Neural cell (in vitro differentiated cells): ENCODE measurements at regions not wholly inside any gene's neighbourhood (a gene's known extent, or its start where the extent isn't known, plus 50 kb on each side); places are given as distances from the start of the nearest gene placed in this dataset.

ENCODE experiments used
- H2AFZ ChIP-seq: fragments of 200-600, 300-800 bp; sonication (generic), shearing (Covaris generic); 2 replicates; pipeline ENCODE4 v1.6.0; 2014; ENCODE audit warnings: low read depth, mild to moderate bottlenecking, antibody characterized with exemption, low read length, moderate library complexity
- H3F3A ChIP-seq: fragments of 200-600 bp; shearing (Covaris generic); 2 replicates; pipeline ENCODE4 v1.6.1; 2016; ENCODE audit warnings: mild to moderate bottlenecking, moderate library complexity, mixed read lengths, antibody characterized with exemption, low read length; ENCODE audit not compliant: insufficient read depth, poor library complexity, severe bottlenecking
- H3K27ac ChIP-seq: fragments of 200-600, 300-800 bp; sonication (generic), shearing (Covaris generic); 2 replicates; pipeline ENCODE4 v1.5.1; 2014; ENCODE audit warnings: mild to moderate bottlenecking, low read length, moderate library complexity
- H3K27me3 ChIP-seq: fragments of 300-800, 200-600 bp; sonication (generic), shearing (Covaris generic); 2 replicates; pipeline ENCODE4 v1.6.0; 2014; ENCODE audit warnings: mild to moderate bottlenecking, low read depth, low read length, moderate library complexity; ENCODE audit not compliant: insufficient read depth
- H3K36me3 ChIP-seq: fragments of 300-800, 200-600 bp; sonication (generic), shearing (Covaris generic); 2 replicates; pipeline ENCODE4 v1.5.1; 2014; ENCODE audit warnings: mild to moderate bottlenecking, antibody characterized with exemption, low read length, moderate library complexity; ENCODE audit not compliant: insufficient read depth
- H3K4me2 ChIP-seq: fragments of 300-800, 200-600 bp; sonication (generic), shearing (Covaris generic); 2 replicates; pipeline ENCODE4 v1.6.0; 2014; ENCODE audit warnings: mild to moderate bottlenecking, low read length
- H3K4me3 ChIP-seq: fragments of 300-800, 200-600 bp; sonication (generic), shearing (Covaris generic); 2 replicates; pipeline ENCODE4 v1.5.1; 2014; ENCODE audit warnings: mild to moderate bottlenecking, low read length, moderate library complexity
- H3K79me2 ChIP-seq: fragments of 200-600 bp; shearing (Covaris generic); replicated peaks from 2 replicates; pipeline ENCODE4 v1.6.0; 2014; ENCODE audit warnings: mild to moderate bottlenecking, low read length, moderate library complexity; ENCODE audit not compliant: insufficient read depth
- H3K9ac ChIP-seq: fragments of 300-800, 200-600 bp; sonication (generic), shearing (Covaris generic); 2 replicates; pipeline ENCODE4 v1.6.1; 2016; ENCODE audit warnings: mild to moderate bottlenecking, low read length, mixed read lengths
- H3K9me2 ChIP-seq: fragments of 200-600 bp; shearing (Covaris generic); 2 replicates; pipeline ENCODE4 v1.6.1; 2016; ENCODE audit warnings: mild to moderate bottlenecking, low read length, mixed read lengths; ENCODE audit not compliant: insufficient read depth
- H3K9me3 ChIP-seq: fragments of 200-600, 300-800 bp; sonication (generic), shearing (Covaris generic); 2 replicates; pipeline ENCODE4 v1.6.1; 2016; ENCODE audit warnings: mild to moderate bottlenecking, mixed run types, low read length, moderate library complexity, mixed read lengths
- H4K20me1 ChIP-seq: fragments of 200-600 bp; shearing (Covaris generic); 2 replicates; pipeline ENCODE4 v1.6.1; 2016; ENCODE audit warnings: mild to moderate bottlenecking, mixed run types; ENCODE audit not compliant: insufficient read depth
- EP300 ChIP-seq: fragments of 450-650 bp; conservative IDR thresholded peaks from 2 replicates; pipeline ENCODE4 v1.6.1; 2014; ENCODE audit warnings: antibody characterized with exemption, mild to moderate bottlenecking, moderate library complexity; ENCODE audit not compliant: poor library complexity, severe bottlenecking
- EZH2 ChIP-seq: fragments of 200-600, 300-800 bp; shearing (Covaris generic), sonication (generic); IDR thresholded peaks from 2 replicates; pipeline ENCODE4 v1.6.1; 2014; ENCODE audit warnings: antibody characterized with exemption, low read length, borderline replicate concordance, mild to moderate bottlenecking; ENCODE audit not compliant: insufficient read depth, poor library complexity, severe bottlenecking
- MXI1 ChIP-seq: fragments of 450-650 bp; conservative IDR thresholded peaks from 2 replicates; pipeline ENCODE4 v1.6.1; 2014; ENCODE audit warnings: antibody characterized with exemption, mild to moderate bottlenecking; ENCODE audit not compliant: poor library complexity, severe bottlenecking
- POLR2AphosphoS5 ChIP-seq: IDR thresholded peaks from 2 replicates; pipeline ENCODE4 v1.6.1; 2012
- RAD21 ChIP-seq: fragments of 450-650 bp; conservative IDR thresholded peaks from 2 replicates; pipeline ENCODE4 v1.6.1; 2014; ENCODE audit warnings: antibody characterized with exemption, mild to moderate bottlenecking, moderate library complexity
- REST ChIP-seq: IDR thresholded peaks from 2 replicates; pipeline ENCODE4 v1.6.1; 2012; ENCODE audit warnings: borderline replicate concordance
- SMC3 ChIP-seq: fragments of 450-650 bp; conservative IDR thresholded peaks from 2 replicates; pipeline ENCODE4 v1.6.1; 2014; ENCODE audit warnings: antibody characterized with exemption, mild to moderate bottlenecking, moderate library complexity; ENCODE audit not compliant: poor library complexity
- TAF1 ChIP-seq: IDR thresholded peaks from 2 replicates; pipeline ENCODE4 v1.6.1; 2012; ENCODE audit warnings: low read depth
- TF ChIP-seq, protein P1 (sequence below): fragments of 450-650 bp; IDR thresholded peaks from 2 replicates; pipeline ENCODE4 v1.5.1; 2014; ENCODE audit warnings: antibody characterized with exemption, mild to moderate bottlenecking, moderate library complexity; ENCODE audit not compliant: poor library complexity, severe bottlenecking

DNA sequence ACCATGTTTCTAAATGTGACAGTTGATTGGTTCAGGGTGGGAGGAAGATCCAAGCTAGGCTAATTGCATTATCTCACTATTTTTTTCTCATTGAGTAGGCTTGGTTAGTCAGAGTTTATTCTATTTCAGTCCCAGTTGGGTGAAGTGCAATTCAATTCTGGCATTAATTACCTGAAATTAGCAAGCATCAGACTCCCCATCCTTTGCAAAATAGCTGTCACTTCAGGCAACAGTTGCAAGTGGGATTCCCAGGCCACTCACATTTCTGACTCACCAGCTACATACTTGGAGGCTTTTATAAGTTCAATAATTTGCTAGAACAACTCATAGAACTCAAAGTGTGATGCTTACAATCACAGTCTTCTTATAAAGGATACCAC, 155.8 kb upstream of the HAND2 start:
- H3K9ac ChIP-seq, result no peak overlapping the region
- H3K9me2 ChIP-seq, result no peaks in the 10 kb centered on the region
- H3K79me2 ChIP-seq, result no peaks in the 10 kb centered on the region
- no peak for TF ChIP-seq POLR2AphosphoS5
- TF ChIP-seq, protein P1, sequence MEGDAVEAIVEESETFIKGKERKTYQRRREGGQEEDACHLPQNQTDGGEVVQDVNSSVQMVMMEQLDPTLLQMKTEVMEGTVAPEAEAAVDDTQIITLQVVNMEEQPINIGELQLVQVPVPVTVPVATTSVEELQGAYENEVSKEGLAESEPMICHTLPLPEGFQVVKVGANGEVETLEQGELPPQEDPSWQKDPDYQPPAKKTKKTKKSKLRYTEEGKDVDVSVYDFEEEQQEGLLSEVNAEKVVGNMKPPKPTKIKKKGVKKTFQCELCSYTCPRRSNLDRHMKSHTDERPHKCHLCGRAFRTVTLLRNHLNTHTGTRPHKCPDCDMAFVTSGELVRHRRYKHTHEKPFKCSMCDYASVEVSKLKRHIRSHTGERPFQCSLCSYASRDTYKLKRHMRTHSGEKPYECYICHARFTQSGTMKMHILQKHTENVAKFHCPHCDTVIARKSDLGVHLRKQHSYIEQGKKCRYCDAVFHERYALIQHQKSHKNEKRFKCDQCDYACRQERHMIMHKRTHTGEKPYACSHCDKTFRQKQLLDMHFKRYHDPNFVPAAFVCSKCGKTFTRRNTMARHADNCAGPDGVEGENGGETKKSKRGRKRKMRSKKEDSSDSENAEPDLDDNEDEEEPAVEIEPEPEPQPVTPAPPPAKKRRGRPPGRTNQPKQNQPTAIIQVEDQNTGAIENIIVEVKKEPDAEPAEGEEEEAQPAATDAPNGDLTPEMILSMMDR, result no peak
- TF ChIP-seq SMC3, result no peak
- no peak for TF ChIP-seq TAF1
- no peak for TF ChIP-seq RAD21
- no peak for TF ChIP-seq REST
- TF ChIP-seq EZH2, result no peak
- TF ChIP-seq EP300, result no peak
- no peak for TF ChIP-seq MXI1
- H3K36me3 ChIP-seq, result no peaks in the 10 kb centered on the region
- H3K9me3 ChIP-seq, result no peaks in the 10 kb centered on the region
- no peak overlapping the region for H3K27ac ChIP-seq
- H2AFZ ChIP-seq, result no peak overlapping the region
- H3F3A ChIP-seq, result no peaks in the 10 kb centered on the region
- H3K27me3 ChIP-seq, result no peaks in the 10 kb centered on the region
- no peak overlapping the region for H3K4me2 ChIP-seq
- no peaks in the 10 kb centered on the region for H4K20me1 ChIP-seq
- H3K4me3 ChIP-seq, result no peak overlapping the region

- Histone ChIP-seq H3K36me3 (no peaks in the 10 kb centered on the region), H3K9ac (no peak overlapping the region)
- TF ChIP-seq EP300, result no peak
- TF ChIP-seq EZH2, result no peak
- no peak for TF ChIP-seq SMC3
These were observed 155.3 kb upstream of the HAND2 start for GRCh38 chr4:173685165-173685830.

More at GRCh38 chr4:173685165-173685830, 155.3 kb upstream of the HAND2 start:
- H3K9me3 ChIP-seq, result no peaks in the 10 kb centered on the region
- H2AFZ ChIP-seq, result no peak overlapping the region
- H4K20me1 ChIP-seq, result no peaks in the 10 kb centered on the region
- H3K4me2 ChIP-seq, result no peak overlapping the region
- H3K27ac ChIP-seq, result no peak overlapping the region
- H3K9me2 ChIP-seq, result no peaks in the 10 kb centered on the region
- no peaks in the 10 kb centered on the region for H3K79me2 ChIP-seq
- H3F3A ChIP-seq, result no peaks in the 10 kb centered on the region
- no peaks in the 10 kb centered on the region for H3K27me3 ChIP-seq
- H3K4me3 ChIP-seq, result no peak overlapping the region
